HepG2 (cell line): ENCODE measurements at regions not wholly inside any gene's neighbourhood (a gene's known extent, or its start where the extent isn't known, plus 50 kb on each side); places are given as distances from the start of the nearest gene placed in this dataset.

ENCODE experiments used
- ATAC-seq: fragments of 200-7000 bp; cut with Tn5 transposase; 3 replicates; pipeline ENCODE4 v1.9.1; 2020; ENCODE audit warnings: mild to moderate bottlenecking, moderate library complexity
- BruUV-seq: library from RNA; stranded (reverse); fragments of 400-500 nt; replicated peaks from 2 replicates; lab custom pipeline; 2021; lab: Mats Ljungman, UMichigan
- CTCF ChIA-PET: fragments of 300-600 bp; formaldehyde crosslinking; extraction: SDS; loops from one replicate; lab custom pipeline; 2021; ENCODE audit warnings: low total read pairs, inconsistent platforms, low intra/inter-chr PET ratio; lab: Yijun Ruan, JAX
- POLR2A ChIA-PET: fragments of 350-600 bp; sonication (Branson Sonifier 250); formaldehyde crosslinking; loops from one replicate; lab custom pipeline; 2020; ENCODE audit warnings: antibody characterized with exemption, inconsistent platforms; lab: Yijun Ruan, JAX
- DNase-seq: peaks from one replicate; pipeline ENCODE4 v3.0.0-alpha.2; 2015; ENCODE audit warnings: low spot score
- FAIRE-seq: peaks from 3 replicates; lab custom pipeline; 2011; peaks lifted over from hg19 to GRCh38; lab: Jason Lieb, UNC
- H2AFZ ChIP-seq: one replicate; pipeline ENCODE4 v1.6.1; 2011; ENCODE audit warnings: low read length, inconsistent platforms
- H3K27ac ChIP-seq: fragments of 300-600 bp; 3 replicates; pipeline ENCODE4 v1.8.0; 2011; ENCODE audit warnings: mixed run types, mild to moderate bottlenecking, mixed read lengths, low read length, inconsistent platforms; ENCODE audit not compliant: insufficient read depth; ENCODE audit errors: extremely low read length
- H3K27me3 ChIP-seq, 2 experiments: fragments of 200-600 bp in 1 of 2; 2 replicates in 1 of 2; 3 replicates in 1 of 2; pipeline versions ENCODE4 v1.6.0 to v1.8.0; 2011; ENCODE audit warnings: low read length in 2 of 2, mild to moderate bottlenecking in 2 of 2, moderate library complexity in 2 of 2, inconsistent platforms in 1 of 2; ENCODE audit not compliant: insufficient read depth in 2 of 2, control insufficient read depth in 1 of 2
- H3K36me3 ChIP-seq, 2 experiments: fragments of 200-600 bp in 1 of 2; replicated peaks in 1 of 2; 2 replicates in 1 of 2; 3 replicates in 1 of 2; pipeline versions ENCODE4 v1.5.1 to v1.8.0; 2011; ENCODE audit warnings: low read length in 2 of 2, inconsistent platforms in 1 of 2; ENCODE audit not compliant: insufficient read depth in 2 of 2, control insufficient read depth in 1 of 2
- H3K4me1 ChIP-seq: 2 replicates; pipeline ENCODE4 v1.5.1; 2012; ENCODE audit warnings: low read length, inconsistent platforms; ENCODE audit not compliant: insufficient read depth
- H3K4me2 ChIP-seq: 2 replicates; pipeline ENCODE4 v1.6.0; 2011; ENCODE audit warnings: low read depth, low read length, inconsistent platforms
- H3K4me3 ChIP-seq, 3 experiments: fragments of 200-600 bp in 1 of 3; sonication (generic), shearing (Covaris generic) in 1 of 3; replicated peaks in 1 of 3; 2 replicates each; pipeline ENCODE4 v1.5.1; 2011 to 2016; ENCODE audit warnings: low read length in 3 of 3, inconsistent platforms in 2 of 3, low read depth in 2 of 3, mild to moderate bottlenecking in 2 of 3, control low read depth in 1 of 3, mixed read lengths in 1 of 3; ENCODE audit not compliant: insufficient read depth in 1 of 3
- H3K79me2 ChIP-seq: one replicate; pipeline ENCODE4 v1.6.1; 2011; ENCODE audit warnings: low read length, inconsistent platforms; ENCODE audit not compliant: insufficient read depth
- H3K9ac ChIP-seq: 2 replicates; pipeline ENCODE4 v1.6.0; 2011; ENCODE audit warnings: mild to moderate bottlenecking, low read depth, low read length, inconsistent platforms; ENCODE audit not compliant: insufficient read depth
- H3K9me3 ChIP-seq: 2 replicates; pipeline ENCODE4 v1.5.1; 2012; ENCODE audit warnings: mild to moderate bottlenecking, low read length
- H4K20me1 ChIP-seq: 2 replicates; pipeline ENCODE4 v1.6.0; 2011; ENCODE audit warnings: inconsistent platforms, mild to moderate bottlenecking, low read length, moderate library complexity; ENCODE audit not compliant: insufficient read depth
- WGBS: methylation state at CpG from one replicate; pipeline ENCODE4 v1.1.6; 2017; ENCODE audit warnings: low lambda C conversion rate; 5-methylcytosine and 5-hydroxymethylcytosine counted together
- in situ Hi-C: cut with HindIII; loops from 2 replicates; pipeline ENCODE4 v1.10.0; 2017; ENCODE audit warnings: low pct_unique_long_range_greater_than_20kb; ENCODE audit not compliant: extremely low pct_ligation_motif_present
- intact Hi-C: fragments of 100-400 bp; cut with micrococcal nuclease; formaldehyde crosslinking; loops from one replicate; pipeline ENCODE4 v1.10.0; 2022; ENCODE audit not compliant: unreplicated experiment
- TF ChIP-seq, protein P1 (sequence below), 2 experiments: sonication (generic) in 1 of 2; formaldehyde crosslinking in 1 of 2; IDR thresholded peaks; 2 replicates each; pipeline versions ENCODE4 v1.4.0 to v1.6.1; 2016 to 2020; ENCODE audit warnings: borderline replicate concordance in 1 of 2, low read depth in 1 of 2, mild to moderate bottlenecking in 1 of 2, missing genetic modification reagents in 1 of 2
- TF ChIP-seq, protein P2 (sequence below): fragments of 450-650 bp; IDR thresholded peaks from 2 replicates; pipeline ENCODE4 v1.6.1; 2016

DNA sequence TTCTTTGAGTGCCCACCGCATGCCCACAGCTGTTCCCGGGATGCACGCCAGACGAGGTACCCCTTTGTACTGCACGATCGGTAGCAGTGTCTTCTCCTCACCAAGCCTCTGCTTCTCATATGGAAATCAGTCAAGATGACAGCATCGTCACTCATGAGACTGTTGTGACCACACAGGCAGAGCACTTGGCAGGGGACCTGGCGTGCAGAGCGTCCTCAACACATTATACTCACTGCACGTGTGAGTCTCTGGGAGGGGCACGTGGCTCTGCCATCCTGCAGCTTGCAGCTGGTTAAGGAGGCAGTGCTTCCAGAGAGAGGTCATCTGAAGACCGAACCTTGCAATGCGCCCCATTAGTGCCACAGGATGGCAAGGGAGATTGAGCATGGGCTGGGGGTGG is 266.8 kb downstream of the NPHP4 start:
- H3K9ac ChIP-seq, result no peak overlapping the region
- FAIRE-seq, result no peak
- TF ChIP-seq, protein P1, sequence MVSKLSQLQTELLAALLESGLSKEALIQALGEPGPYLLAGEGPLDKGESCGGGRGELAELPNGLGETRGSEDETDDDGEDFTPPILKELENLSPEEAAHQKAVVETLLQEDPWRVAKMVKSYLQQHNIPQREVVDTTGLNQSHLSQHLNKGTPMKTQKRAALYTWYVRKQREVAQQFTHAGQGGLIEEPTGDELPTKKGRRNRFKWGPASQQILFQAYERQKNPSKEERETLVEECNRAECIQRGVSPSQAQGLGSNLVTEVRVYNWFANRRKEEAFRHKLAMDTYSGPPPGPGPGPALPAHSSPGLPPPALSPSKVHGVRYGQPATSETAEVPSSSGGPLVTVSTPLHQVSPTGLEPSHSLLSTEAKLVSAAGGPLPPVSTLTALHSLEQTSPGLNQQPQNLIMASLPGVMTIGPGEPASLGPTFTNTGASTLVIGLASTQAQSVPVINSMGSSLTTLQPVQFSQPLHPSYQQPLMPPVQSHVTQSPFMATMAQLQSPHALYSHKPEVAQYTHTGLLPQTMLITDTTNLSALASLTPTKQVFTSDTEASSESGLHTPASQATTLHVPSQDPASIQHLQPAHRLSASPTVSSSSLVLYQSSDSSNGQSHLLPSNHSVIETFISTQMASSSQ (IDR thresholded peaks at IDR 0.05; ENCODE audit: low read depth), result no peak
- TF ChIP-seq, protein P1 (CRISPR knock-in tag; IDR thresholded peaks at IDR 0.05; ENCODE audit: borderline replicate concordance), result no peak
- TF ChIP-seq, protein P2, sequence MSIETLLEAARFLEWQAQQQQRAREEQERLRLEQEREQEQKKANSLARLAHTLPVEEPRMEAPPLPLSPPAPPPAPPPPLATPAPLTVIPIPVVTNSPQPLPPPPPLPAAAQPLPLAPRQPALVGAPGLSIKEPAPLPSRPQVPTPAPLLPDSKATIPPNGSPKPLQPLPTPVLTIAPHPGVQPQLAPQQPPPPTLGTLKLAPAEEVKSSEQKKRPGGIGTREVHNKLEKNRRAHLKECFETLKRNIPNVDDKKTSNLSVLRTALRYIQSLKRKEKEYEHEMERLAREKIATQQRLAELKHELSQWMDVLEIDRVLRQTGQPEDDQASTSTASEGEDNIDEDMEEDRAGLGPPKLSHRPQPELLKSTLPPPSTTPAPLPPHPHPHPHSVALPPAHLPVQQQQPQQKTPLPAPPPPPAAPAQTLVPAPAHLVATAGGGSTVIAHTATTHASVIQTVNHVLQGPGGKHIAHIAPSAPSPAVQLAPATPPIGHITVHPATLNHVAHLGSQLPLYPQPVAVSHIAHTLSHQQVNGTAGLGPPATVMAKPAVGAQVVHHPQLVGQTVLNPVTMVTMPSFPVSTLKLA, result peak; percentile 39; the same call in 1 of the 2 replicates
- no peaks in the 10 kb centered on the region for H3K9me3 ChIP-seq
- POLR2A ChIA-PET, result no interaction called here
- BruUV-seq, result no TSS peak
- no peak overlapping the region for H3K4me3 ChIP-seq
- CTCF ChIA-PET, result no interaction called here
- no peak for DNase-seq
- intact Hi-C loops (no loop called here), in situ Hi-C loops (no loop called here)
- no peaks in the 10 kb centered on the region for H3K79me2 ChIP-seq
- no peak overlapping the region for H3K4me2 ChIP-seq
- no peak overlapping the region for H3K27ac ChIP-seq
- H3K27me3 ChIP-seq, result peaks cover 4 to 36% of the 10 kb centered on the region in 2 experiments; a peak in 4 of 5 replicates
- WGBS, result 14% methylated on average over 8 of the region's 13 CpGs
- H3K36me3 ChIP-seq, result no peaks in the 10 kb centered on the region
- no peak for ATAC-seq
- H3K4me1 ChIP-seq, result no peaks in the 10 kb centered on the region
- no peak overlapping the region for H2AFZ ChIP-seq
- no peaks in the 10 kb centered on the region for H4K20me1 ChIP-seq
